Right lobe of liver (tissue), 4 donors: ENCODE measurements at regions not wholly inside any gene's neighbourhood (a gene's known extent, or its start where the extent isn't known, plus 50 kb on each side); places are given as distances from the start of the nearest gene placed in this dataset.

ENCODE experiments used
- POLR2A ChIP-seq: fragments of 450-650 bp; IDR thresholded peaks from one replicate; pipeline ENCODE4 v1.6.1; 2017; ENCODE audit warnings: antibody characterized with exemption, mild to moderate bottlenecking
- TF ChIP-seq, protein P1 (sequence below), 4 donors: fragments of 200-600 bp in 3 of 4; fragments of 450-650 bp in 1 of 4; IDR thresholded peaks; one replicate each; pipeline versions ENCODE4 v1.5.1 to v1.8.0; 2016 to 2022; ENCODE audit warnings: antibody characterized with exemption in 4 of 4, mild to moderate bottlenecking in 2 of 4
- donor health status: DM: no; HTN: no; CAD: no.
- donor health status: DM: no; HTN: no; CAD: no.
- donor health status: DM: no; HTN: yes; CAD: no.

DNA sequence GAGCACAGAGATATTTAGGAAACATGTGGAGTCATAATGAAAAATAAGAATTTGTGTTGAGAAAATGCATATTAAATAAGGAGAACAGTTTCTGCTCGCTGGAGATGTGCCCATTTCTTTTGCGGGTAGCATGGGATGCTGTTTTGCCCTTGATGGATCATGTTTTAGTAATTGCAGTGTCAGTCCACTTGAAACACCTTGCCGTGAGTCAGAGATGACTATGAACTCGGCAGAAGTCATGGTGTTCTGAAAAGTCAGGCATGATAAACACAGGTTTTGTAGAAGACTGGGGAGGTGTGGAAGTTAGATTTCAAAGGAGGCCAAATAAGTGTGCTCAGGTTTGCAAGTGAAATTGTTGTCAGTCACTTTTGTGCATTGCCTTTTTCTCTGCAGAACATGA lies 315.0 kb upstream of the LRRC7 start:
- TF ChIP-seq, protein P1, sequence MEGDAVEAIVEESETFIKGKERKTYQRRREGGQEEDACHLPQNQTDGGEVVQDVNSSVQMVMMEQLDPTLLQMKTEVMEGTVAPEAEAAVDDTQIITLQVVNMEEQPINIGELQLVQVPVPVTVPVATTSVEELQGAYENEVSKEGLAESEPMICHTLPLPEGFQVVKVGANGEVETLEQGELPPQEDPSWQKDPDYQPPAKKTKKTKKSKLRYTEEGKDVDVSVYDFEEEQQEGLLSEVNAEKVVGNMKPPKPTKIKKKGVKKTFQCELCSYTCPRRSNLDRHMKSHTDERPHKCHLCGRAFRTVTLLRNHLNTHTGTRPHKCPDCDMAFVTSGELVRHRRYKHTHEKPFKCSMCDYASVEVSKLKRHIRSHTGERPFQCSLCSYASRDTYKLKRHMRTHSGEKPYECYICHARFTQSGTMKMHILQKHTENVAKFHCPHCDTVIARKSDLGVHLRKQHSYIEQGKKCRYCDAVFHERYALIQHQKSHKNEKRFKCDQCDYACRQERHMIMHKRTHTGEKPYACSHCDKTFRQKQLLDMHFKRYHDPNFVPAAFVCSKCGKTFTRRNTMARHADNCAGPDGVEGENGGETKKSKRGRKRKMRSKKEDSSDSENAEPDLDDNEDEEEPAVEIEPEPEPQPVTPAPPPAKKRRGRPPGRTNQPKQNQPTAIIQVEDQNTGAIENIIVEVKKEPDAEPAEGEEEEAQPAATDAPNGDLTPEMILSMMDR (IDR thresholded peaks at IDR 0.05): no peak
- no peak for TF ChIP-seq POLR2A
